Spleen (tissue), 7 donors: ENCODE measurements at regions not wholly inside any gene's neighbourhood (a gene's known extent, or its start where the extent isn't known, plus 50 kb on each side); places are given as distances from the start of the nearest gene placed in this dataset.

Source experiments
- POLR2AphosphoS5 ChIP-seq, 3 donors: sonication (generic); formaldehyde crosslinking; IDR thresholded peaks; one replicate each; pipeline ENCODE4 v1.5.1; 2017; ENCODE audit warnings: antibody characterized with exemption in 3 of 3
- TF ChIP-seq, protein P1 (sequence below), 11 experiments: fragments of 200-600 bp in 7 of 11; fragments of 450-650 bp in 4 of 11; sonication (generic) in 4 of 11; IDR thresholded peaks in 8 of 11; conservative IDR thresholded peaks in 3 of 11; 1 replicate in 7 of 11; 2 replicates in 4 of 11; pipeline versions ENCODE4 v1.4.0 to v1.8.0; 2016 to 2021; ENCODE audit warnings: antibody characterized with exemption in 11 of 11, inconsistent platforms in 4 of 11, mild to moderate bottlenecking in 1 of 11
- donor health status: DM: no; HTN: no; CAD: no; lungs with moderate emphysema.
- donor health status: DM: no; HTN: no; CAD: no.
- donor health status: DM: no; HTN: no; CAD: no.

DNA sequence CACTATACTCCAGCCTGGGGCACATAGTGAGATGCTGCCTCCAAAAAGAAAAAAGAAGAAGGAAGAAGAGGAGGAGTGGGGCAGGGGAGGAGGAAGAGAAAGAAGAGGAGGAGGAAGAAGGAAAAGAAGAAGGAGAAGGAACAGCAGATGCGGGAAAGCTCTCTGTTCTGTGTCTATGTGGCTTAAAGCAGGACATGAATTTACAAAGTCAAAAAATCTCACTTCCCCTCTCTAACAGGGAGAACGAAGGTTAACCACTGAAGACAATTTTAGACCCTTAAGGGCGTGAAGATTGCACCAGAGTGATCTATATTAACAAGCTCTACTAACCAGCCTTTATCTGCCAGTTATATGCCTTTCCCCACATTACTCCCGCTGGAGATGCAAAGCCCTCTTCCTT is 258.9 kb downstream of the METTL4 start:
- TF ChIP-seq, protein P1, sequence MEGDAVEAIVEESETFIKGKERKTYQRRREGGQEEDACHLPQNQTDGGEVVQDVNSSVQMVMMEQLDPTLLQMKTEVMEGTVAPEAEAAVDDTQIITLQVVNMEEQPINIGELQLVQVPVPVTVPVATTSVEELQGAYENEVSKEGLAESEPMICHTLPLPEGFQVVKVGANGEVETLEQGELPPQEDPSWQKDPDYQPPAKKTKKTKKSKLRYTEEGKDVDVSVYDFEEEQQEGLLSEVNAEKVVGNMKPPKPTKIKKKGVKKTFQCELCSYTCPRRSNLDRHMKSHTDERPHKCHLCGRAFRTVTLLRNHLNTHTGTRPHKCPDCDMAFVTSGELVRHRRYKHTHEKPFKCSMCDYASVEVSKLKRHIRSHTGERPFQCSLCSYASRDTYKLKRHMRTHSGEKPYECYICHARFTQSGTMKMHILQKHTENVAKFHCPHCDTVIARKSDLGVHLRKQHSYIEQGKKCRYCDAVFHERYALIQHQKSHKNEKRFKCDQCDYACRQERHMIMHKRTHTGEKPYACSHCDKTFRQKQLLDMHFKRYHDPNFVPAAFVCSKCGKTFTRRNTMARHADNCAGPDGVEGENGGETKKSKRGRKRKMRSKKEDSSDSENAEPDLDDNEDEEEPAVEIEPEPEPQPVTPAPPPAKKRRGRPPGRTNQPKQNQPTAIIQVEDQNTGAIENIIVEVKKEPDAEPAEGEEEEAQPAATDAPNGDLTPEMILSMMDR (IDR thresholded peaks at IDR 0.05 in 8 of 11, conservative IDR thresholded peaks at IDR 0.05 in 3 of 11): no peak
- TF ChIP-seq POLR2AphosphoS5 (IDR thresholded peaks at IDR 0.05): no peak
